ENCODE measurements at regions not wholly inside any gene's neighbourhood (a gene's known extent, or its start where the extent isn't known, plus 50 kb on each side); places are given as distances from the start of the nearest gene placed in this dataset.

- H3K4me3 ChIP-seq: no peak overlapping the region
- no peak for ATAC-seq
- no peaks in the 10 kb centered on the region for H3K4me1 ChIP-seq
- TF ChIP-seq CTCF (IDR thresholded peaks at IDR 0.05) (no peak), POLR2A (IDR thresholded peaks at IDR 0.05) (no peak)
- intact Hi-C loops (cut with DNase I): no loop called here
- 70% methylated on average over 6 of the region's 7 CpGs for WGBS (ENCODE audit: insufficient coverage, low coverage, low lambda C conversion rate, missing lambda C conversion rate)
- no peak for DNase-seq
- no peak overlapping the region for H3K27ac ChIP-seq
- no peaks in the 10 kb centered on the region for H3K9me3 ChIP-seq
- H3K36me3 ChIP-seq: no peaks in the 10 kb centered on the region
- no peaks in the 10 kb centered on the region for H3K27me3 ChIP-seq
These were observed 568.9 kb downstream of the CCDC171 start for GRCh38 chr9:16121601-16122286.

- DNase-seq (no peak), ATAC-seq (no peak)
- H3K27ac ChIP-seq: no peak overlapping the region
- H3K27me3 ChIP-seq: no peaks in the 10 kb centered on the region
- intact Hi-C loops (cut with DNase I): no loop called here
- H3K36me3 ChIP-seq: no peaks in the 10 kb centered on the region
- H3K4me1 ChIP-seq: no peaks in the 10 kb centered on the region
- H3K9me3 ChIP-seq: no peaks in the 10 kb centered on the region
- no peak for TF ChIP-seq CTCF (IDR thresholded peaks at IDR 0.05)
- no peak for TF ChIP-seq POLR2A (IDR thresholded peaks at IDR 0.05)
- no peak overlapping the region for H3K4me3 ChIP-seq
- whole genome bisulfite sequencing (ENCODE audit: insufficient coverage, low coverage, low lambda C conversion rate, missing lambda C conversion rate): 88% methylated on average over 2 of the region's 2 CpGs
These were observed 572.8 kb downstream of the CCDC171 start for GRCh38 chr9:16125629-16126028.

GRCh38 chr9:16126042-16126441, 573.2 kb downstream of the CCDC171 start:
- TF ChIP-seq CTCF (IDR thresholded peaks at IDR 0.05) (no peak), POLR2A (IDR thresholded peaks at IDR 0.05) (no peak)
- H3K27me3 ChIP-seq: no peaks in the 10 kb centered on the region
- no peaks in the 10 kb centered on the region for H3K9me3 ChIP-seq
- no peaks in the 10 kb centered on the region for H3K4me1 ChIP-seq
- H3K36me3 ChIP-seq: no peaks in the 10 kb centered on the region
- DNase-seq: no peak
- WGBS (ENCODE audit: insufficient coverage, low coverage, low lambda C conversion rate, missing lambda C conversion rate): 82% methylated on average over 2 of the region's 2 CpGs
- H3K4me3 ChIP-seq: no peak overlapping the region
- no peak overlapping the region for H3K27ac ChIP-seq
- intact Hi-C loops (cut with DNase I): no loop called here
- no peak for ATAC-seq

- Histone ChIP-seq H3K4me1 (no peaks in the 10 kb centered on the region), H3K27ac (no peak overlapping the region), H3K4me3 (no peak overlapping the region), H3K9me3 (no peaks in the 10 kb centered on the region), H3K36me3 (no peaks in the 10 kb centered on the region), H3K27me3 (no peaks in the 10 kb centered on the region)
- WGBS (ENCODE audit: insufficient coverage, low coverage, low lambda C conversion rate, missing lambda C conversion rate): 60% methylated on average over 1 of the region's 6 CpGs
- intact Hi-C loops (cut with DNase I): no loop called here
- DNase-seq (no peak), ATAC-seq (no peak)
- TF ChIP-seq CTCF (IDR thresholded peaks at IDR 0.05): no peak
These were observed 575.2 kb downstream of the CCDC171 start for GRCh38 chr9:16128003-16128402.

All from right lobe of liver (tissue), 6 donors.